Gastrocnemius medialis (tissue), 4 donors: ENCODE measurements at regions not wholly inside any gene's neighbourhood (a gene's known extent, or its start where the extent isn't known, plus 50 kb on each side); places are given as distances from the start of the nearest gene placed in this dataset.

Experiments
- ATAC-seq, 2 donors: fragments of 150-250 bp; one replicate each; pipeline ENCODE4 v1.9.1; 2016
- DNase-seq, 2 donors: peaks; one replicate each; pipeline ENCODE4 v3.0.0-alpha.2; 2019
- H3K27ac ChIP-seq, 4 donors: fragments of 200-600 bp; sonication (generic); 1 replicate in 1 of 4; 2 replicates in 3 of 4; pipeline ENCODE4 v1.5.1; 2016 to 2018; ENCODE audit warnings: mild to moderate bottlenecking in 2 of 4, moderate library complexity in 1 of 4
- H3K27me3 ChIP-seq, 3 donors: fragments of 200-600 bp; sonication (generic) in 2 of 3; 1 replicate in 1 of 3; 2 replicates in 2 of 3; pipeline versions ENCODE4 v1.5.1 to v1.6.0; 2016 to 2019; ENCODE audit warnings: mild to moderate bottlenecking in 1 of 3, moderate library complexity in 1 of 3
- H3K36me3 ChIP-seq, 2 donors: fragments of 200-600 bp; sonication (generic) in 1 of 2; one replicate each; pipeline ENCODE4 v1.5.1; 2017 to 2018
- H3K4me1 ChIP-seq, 2 donors: fragments of 200-600 bp; sonication (generic) in 1 of 2; one replicate each; pipeline ENCODE4 v1.5.1; 2016 to 2017; ENCODE audit warnings: mild to moderate bottlenecking in 2 of 2
- H3K4me3 ChIP-seq, 4 donors: fragments of 200-600 bp; sonication (generic) in 3 of 4; 1 replicate in 1 of 4; 2 replicates in 3 of 4; pipeline ENCODE4 v1.5.1; 2016 to 2019; ENCODE audit warnings: mild to moderate bottlenecking in 2 of 4
- H3K9me3 ChIP-seq, 3 donors: fragments of 200-600 bp; sonication (generic) in 2 of 3; 1 replicate in 1 of 3; 2 replicates in 2 of 3; pipeline ENCODE4 v1.5.1; 2016 to 2019
- CTCF ChIP-seq, 5 experiments: fragments of 450-650 bp in 3 of 5; fragments of 200-600 bp in 2 of 5; sonication (generic) in 2 of 5; IDR thresholded peaks in 4 of 5; conservative IDR thresholded peaks in 1 of 5; 1 replicate in 4 of 5; 2 replicates in 1 of 5; pipeline ENCODE4 v1.5.1; 2016 to 2019; ENCODE audit warnings: antibody characterized with exemption in 5 of 5, mild to moderate bottlenecking in 3 of 5, moderate library complexity in 3 of 5
- POLR2A ChIP-seq, 2 donors: fragments of 450-650 bp; IDR thresholded peaks; one replicate each; pipeline ENCODE4 v1.6.1; 2017; ENCODE audit warnings: antibody characterized with exemption in 2 of 2, mild to moderate bottlenecking in 2 of 2, moderate library complexity in 2 of 2
- in situ Hi-C, 4 donors: fragments of 200-750 bp; cut with MboI; loops; one replicate each; pipeline versions ENCODE4 v1.15.0 to v1.8.0; 2017; ENCODE audit warnings: low sequenced_read_pairs in 4 of 4
- intact Hi-C: fragments of 100-400 bp; cut with DNase I; formaldehyde crosslinking; loops from one replicate; pipeline ENCODE4 v1.15.1; 2023; ENCODE audit warnings: low total_unique reads

GRCh38 chr13:53217194-53217593 lies 188.6 kb downstream of the OLFM4 start:
- H3K9me3 ChIP-seq: no peaks in the 10 kb centered on the region
- DNase-seq (no peak), ATAC-seq (no peak)
- no peaks in the 10 kb centered on the region for H3K4me1 ChIP-seq
- no peak overlapping the region for H3K27ac ChIP-seq
- no peaks in the 10 kb centered on the region for H3K36me3 ChIP-seq
- H3K27me3 ChIP-seq: no peaks in the 10 kb centered on the region
- intact Hi-C loops (no loop called here), in situ Hi-C loops (no loop called here)
- TF ChIP-seq CTCF (IDR thresholded peaks at IDR 0.05 in 4 of 5, conservative IDR thresholded peaks at IDR 0.05 in 1 of 5) (no peak), POLR2A (IDR thresholded peaks at IDR 0.05) (no peak)
- no peak overlapping the region for H3K4me3 ChIP-seq

- Histone ChIP-seq H3K27ac (no peak overlapping the region), H3K4me3 (no peak overlapping the region), H3K4me1 (no peaks in the 10 kb centered on the region), H3K36me3 (no peaks in the 10 kb centered on the region), H3K9me3 (no peaks in the 10 kb centered on the region), H3K27me3 (no peaks in the 10 kb centered on the region)
- ATAC-seq (no peak), DNase-seq (no peak)
- no peak for TF ChIP-seq POLR2A (IDR thresholded peaks at IDR 0.05)
- in situ Hi-C loops (no loop called here), intact Hi-C loops (no loop called here)
Observed at GRCh38 chr13:53220038-53220437, 191.4 kb downstream of the OLFM4 start.

DNA sequence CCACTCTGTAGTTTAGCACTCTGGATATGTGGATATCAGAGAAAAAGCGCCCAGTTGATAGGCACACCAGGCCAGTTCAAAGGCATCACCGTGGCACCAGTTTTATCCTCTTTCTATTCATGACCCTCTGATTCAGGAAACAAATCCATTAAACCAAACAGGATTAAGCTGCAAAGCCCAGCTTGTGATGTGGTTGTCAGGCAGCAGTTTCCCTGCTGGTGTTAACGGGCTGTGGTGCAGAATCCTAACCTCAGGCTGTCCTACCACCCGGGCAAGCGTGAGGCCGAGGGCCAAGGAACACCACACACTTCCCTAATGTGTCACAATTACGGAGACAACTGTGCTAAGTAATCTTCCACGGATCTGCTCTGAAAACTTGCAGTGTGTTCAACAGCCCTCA lies 209.1 kb downstream of the OLFM4 start:
- DNase-seq (no peak), ATAC-seq (no peak)
- Histone ChIP-seq H3K36me3 (no peaks in the 10 kb centered on the region), H3K27me3 (no peaks in the 10 kb centered on the region), H3K4me3 (no peak overlapping the region), H3K27ac (no peak overlapping the region), H3K4me1 (no peaks in the 10 kb centered on the region), H3K9me3 (no peaks in the 10 kb centered on the region)
- in situ Hi-C loops: no loop called here
- no peak for TF ChIP-seq CTCF (IDR thresholded peaks at IDR 0.05 in 4 of 5, conservative IDR thresholded peaks at IDR 0.05 in 1 of 5)
- no peak for TF ChIP-seq POLR2A (IDR thresholded peaks at IDR 0.05)
- intact Hi-C loops: no loop called here

GRCh38 chr13:53238261-53238660 lies 209.6 kb downstream of the OLFM4 start:
- no peak for TF ChIP-seq CTCF (IDR thresholded peaks at IDR 0.05 in 4 of 5, conservative IDR thresholded peaks at IDR 0.05 in 1 of 5)
- TF ChIP-seq POLR2A (IDR thresholded peaks at IDR 0.05): no peak
- intact Hi-C loops: no loop called here
- in situ Hi-C loops: no loop called here

GRCh38 chr13:53240401-53241025 lies 211.9 kb downstream of the OLFM4 start:
- DNase-seq: no peak
- no peaks in the 10 kb centered on the region for H3K36me3 ChIP-seq
- in situ Hi-C loops: no loop called here
- ATAC-seq: no peak
- H3K4me1 ChIP-seq: no peaks in the 10 kb centered on the region
- no peaks in the 10 kb centered on the region for H3K9me3 ChIP-seq
- no peak overlapping the region for H3K27ac ChIP-seq
- intact Hi-C loops: no loop called here
- TF ChIP-seq POLR2A (IDR thresholded peaks at IDR 0.05) (no peak), CTCF (IDR thresholded peaks at IDR 0.05 in 4 of 5, conservative IDR thresholded peaks at IDR 0.05 in 1 of 5) (no peak)
- H3K27me3 ChIP-seq: no peaks in the 10 kb centered on the region
- H3K4me3 ChIP-seq: no peak overlapping the region

More at GRCh38 chr13:53238261-53238660, 209.6 kb downstream of the OLFM4 start:
- Histone ChIP-seq H3K36me3 (no peaks in the 10 kb centered on the region), H3K27ac (no peak overlapping the region), H3K27me3 (no peaks in the 10 kb centered on the region), H3K4me3 (no peak overlapping the region), H3K9me3 (no peaks in the 10 kb centered on the region), H3K4me1 (no peaks in the 10 kb centered on the region)
- no peak for DNase-seq
- ATAC-seq: no peak
